Keratinocyte (primary cell): ENCODE measurements at regions not wholly inside any gene's neighbourhood (a gene's known extent, or its start where the extent isn't known, plus 50 kb on each side); places are given as distances from the start of the nearest gene placed in this dataset.
"Not testable (repeated sequence)": the region's sequence is repeated elsewhere in the genome, so short reads cannot be mapped to it uniquely, and the experiment has no call there.

ENCODE experiments used
- DNase-seq: peaks from one replicate; pipeline ENCODE4 v3.0.0-alpha.2; 2011; ENCODE audit warnings: low read depth, missing footprints, low spot score
- FAIRE-seq: peaks from 2 replicates; lab custom pipeline; 2011; peaks lifted over from hg19 to GRCh38; lab: Jason Lieb, UNC
- H2AFZ ChIP-seq: 2 replicates; pipeline ENCODE4 v1.6.0; 2012; ENCODE audit warnings: low read length, control low read depth, inconsistent platforms; ENCODE audit not compliant: control insufficient read depth
- H3K27ac ChIP-seq: 2 replicates; pipeline ENCODE4 v1.5.1; 2011; ENCODE audit warnings: low read length; ENCODE audit not compliant: control insufficient read depth, insufficient read depth
- H3K27me3 ChIP-seq: 3 replicates; pipeline ENCODE4 v1.6.0; 2011; ENCODE audit warnings: low read length; ENCODE audit not compliant: control insufficient read depth, insufficient read depth; ENCODE audit errors: extremely low read depth
- H3K36me3 ChIP-seq, 2 experiments: 2 replicates in 1 of 2; 3 replicates in 1 of 2; pipeline ENCODE4 v1.5.1; 2011; ENCODE audit warnings: low read length in 2 of 2, mild to moderate bottlenecking in 1 of 2; ENCODE audit not compliant: control insufficient read depth in 2 of 2, insufficient read depth in 2 of 2; ENCODE audit errors: extremely low read depth in 1 of 2
- H3K4me1 ChIP-seq: 3 replicates; pipeline ENCODE4 v1.5.1; 2011; ENCODE audit warnings: low read length; ENCODE audit not compliant: control insufficient read depth, insufficient read depth; ENCODE audit errors: extremely low read depth
- H3K4me2 ChIP-seq: 3 replicates; pipeline ENCODE4 v1.6.0; 2011; ENCODE audit warnings: low read depth, low read length; ENCODE audit not compliant: control insufficient read depth, insufficient read depth; ENCODE audit errors: extremely low read depth
- H3K4me3 ChIP-seq, 3 experiments: fragments of 200-600 bp in 1 of 3; sonication (generic) in 1 of 3; 2 replicates in 2 of 3; 3 replicates in 1 of 3; pipeline ENCODE4 v1.5.1; 2011 to 2016; ENCODE audit warnings: low read length in 3 of 3, mild to moderate bottlenecking in 3 of 3, control low read depth in 2 of 3, inconsistent platforms in 1 of 3, low read depth in 1 of 3, mixed read lengths in 1 of 3, mixed run types in 1 of 3, moderate library complexity in 1 of 3; ENCODE audit not compliant: control insufficient read depth in 2 of 3, insufficient read depth in 2 of 3; ENCODE audit errors: extremely low read depth in 1 of 3
- H3K79me2 ChIP-seq: 2 replicates; pipeline ENCODE4 v1.6.0; 2012; ENCODE audit warnings: low read length; ENCODE audit not compliant: control insufficient read depth, insufficient read depth
- H3K9ac ChIP-seq: 3 replicates; pipeline ENCODE4 v1.6.0; 2011; ENCODE audit warnings: low read length; ENCODE audit not compliant: control insufficient read depth, insufficient read depth; ENCODE audit errors: extremely low read depth
- H3K9me1 ChIP-seq: 3 replicates; pipeline ENCODE4 v1.6.0; 2011; ENCODE audit warnings: low read length; ENCODE audit not compliant: control insufficient read depth, insufficient read depth; ENCODE audit errors: extremely low read depth
- H3K9me3 ChIP-seq: 2 replicates; pipeline ENCODE4 v1.5.1; 2012; ENCODE audit warnings: low read depth, low read length; ENCODE audit not compliant: control insufficient read depth
- H4K20me1 ChIP-seq: 3 replicates; pipeline ENCODE4 v1.6.0; 2011; ENCODE audit warnings: low read length; ENCODE audit not compliant: control insufficient read depth, insufficient read depth; ENCODE audit errors: extremely low read depth
- CTCF ChIP-seq, 3 experiments: IDR thresholded peaks in 1 of 3; conservative IDR thresholded peaks in 1 of 3; optimal IDR thresholded peaks in 1 of 3; 2 replicates in 2 of 3; 3 replicates in 1 of 3; pipeline versions ENCODE3 to v1.5.1; 2011; ENCODE audit warnings: low read length in 3 of 3, mild to moderate bottlenecking in 3 of 3, moderate library complexity in 2 of 3, control low read depth in 1 of 3, inconsistent platforms in 1 of 3; ENCODE audit not compliant: insufficient read depth in 2 of 3; ENCODE audit errors: extremely low read depth in 1 of 3
- EZH2 ChIP-seq: IDR thresholded peaks from one replicate; pipeline ENCODE4 v1.6.1; 2012; ENCODE audit warnings: inconsistent platforms, mild to moderate bottlenecking, low read length, moderate library complexity
- dilution Hi-C: fragments of 300-500 bp; cut with MboI; formaldehyde crosslinking; loops from one replicate; pipeline ENCODE4 v1.7.0; 2020; ENCODE audit warnings: low sequenced_read_pairs; ENCODE audit not compliant: extremely low pct_ligation_motif_present

- Histone ChIP-seq H3K27me3 (no peaks in the 10 kb centered on the region), H3K4me1 (no peaks in the 10 kb centered on the region), H3K4me3 (no peak overlapping the region), H2AFZ (no peak overlapping the region), H3K9ac (no peak overlapping the region), H4K20me1 (no peaks in the 10 kb centered on the region), H3K9me1 (no peaks in the 10 kb centered on the region), H3K27ac (no peak overlapping the region), H3K4me2 (no peak overlapping the region), H3K79me2 (no peaks in the 10 kb centered on the region), H3K9me3 (no peaks in the 10 kb centered on the region), H3K36me3 (no peaks in the 10 kb centered on the region)
- TF ChIP-seq EZH2 (no peak), CTCF (optimal IDR thresholded peaks at IDR 0.05 in 1 of 3, IDR thresholded peaks at IDR 0.05 in 1 of 3, conservative IDR thresholded peaks at IDR 0.05 in 1 of 3; ENCODE audit: extremely low read depth in 1 of 3, insufficient read depth in 2 of 3, low read length in 3 of 3) (no peak)
- DNase-seq (no peak), FAIRE-seq (no peak)
- dilution Hi-C loops: no loop called here
Measured at GRCh38 chr9:33709269-33709668, 86.1 kb upstream of the PRSS3 start.

- H2AFZ ChIP-seq, dilution Hi-C loops, H3K4me2 ChIP-seq, DNase-seq, H3K4me1 ChIP-seq, H3K9me1 ChIP-seq, H3K9me3 ChIP-seq, H3K9ac ChIP-seq, H3K27ac ChIP-seq, H3K79me2 ChIP-seq, H3K36me3 ChIP-seq, H4K20me1 ChIP-seq, H3K27me3 ChIP-seq, H3K4me3 ChIP-seq: not testable (repeated sequence)
- FAIRE-seq: peak; percentile 26
Measured at GRCh38 chr9:33711418-33711817, 83.9 kb upstream of the PRSS3 start.

GRCh38 chr9:33714989-33715388 lies 80.4 kb upstream of the PRSS3 start:
- FAIRE-seq (peak; percentile 48), DNase-seq (no peak)
- Histone ChIP-seq H3K9ac (no peak overlapping the region), H3K79me2 (no peaks in the 10 kb centered on the region), H3K27ac (no peak overlapping the region), H3K27me3 (no peaks in the 10 kb centered on the region), H3K9me1 (no peaks in the 10 kb centered on the region), H3K4me2 (no peak overlapping the region), H2AFZ (no peak overlapping the region), H3K9me3 (no peaks in the 10 kb centered on the region), H3K36me3 (no peaks in the 10 kb centered on the region), H3K4me3 (no peak overlapping the region), H4K20me1 (no peaks in the 10 kb centered on the region), H3K4me1 (no peaks in the 10 kb centered on the region)
- dilution Hi-C loops: no loop called here
- TF ChIP-seq CTCF (optimal IDR thresholded peaks at IDR 0.05 in 1 of 3, IDR thresholded peaks at IDR 0.05 in 1 of 3, conservative IDR thresholded peaks at IDR 0.05 in 1 of 3; ENCODE audit: extremely low read depth in 1 of 3, insufficient read depth in 2 of 3, low read length in 3 of 3) (no peak), EZH2 (no peak)
